HG02623 (cell line): ENCODE measurements at regions not wholly inside any gene's neighbourhood (a gene's known extent, or its start where the extent isn't known, plus 50 kb on each side); places are given as distances from the start of the nearest gene placed in this dataset.
"Not testable (repeated sequence)": the region's sequence is repeated elsewhere in the genome, so short reads cannot be mapped to it uniquely, and the experiment has no call there.

Source experiments
- ATAC-seq: cut with Tn5 transposase; IDR thresholded peaks from one replicate; pipeline ENCODE4 v1.9.1; 2021; ENCODE audit warnings: moderate library complexity; ENCODE audit not compliant: unreplicated experiment

DNA sequence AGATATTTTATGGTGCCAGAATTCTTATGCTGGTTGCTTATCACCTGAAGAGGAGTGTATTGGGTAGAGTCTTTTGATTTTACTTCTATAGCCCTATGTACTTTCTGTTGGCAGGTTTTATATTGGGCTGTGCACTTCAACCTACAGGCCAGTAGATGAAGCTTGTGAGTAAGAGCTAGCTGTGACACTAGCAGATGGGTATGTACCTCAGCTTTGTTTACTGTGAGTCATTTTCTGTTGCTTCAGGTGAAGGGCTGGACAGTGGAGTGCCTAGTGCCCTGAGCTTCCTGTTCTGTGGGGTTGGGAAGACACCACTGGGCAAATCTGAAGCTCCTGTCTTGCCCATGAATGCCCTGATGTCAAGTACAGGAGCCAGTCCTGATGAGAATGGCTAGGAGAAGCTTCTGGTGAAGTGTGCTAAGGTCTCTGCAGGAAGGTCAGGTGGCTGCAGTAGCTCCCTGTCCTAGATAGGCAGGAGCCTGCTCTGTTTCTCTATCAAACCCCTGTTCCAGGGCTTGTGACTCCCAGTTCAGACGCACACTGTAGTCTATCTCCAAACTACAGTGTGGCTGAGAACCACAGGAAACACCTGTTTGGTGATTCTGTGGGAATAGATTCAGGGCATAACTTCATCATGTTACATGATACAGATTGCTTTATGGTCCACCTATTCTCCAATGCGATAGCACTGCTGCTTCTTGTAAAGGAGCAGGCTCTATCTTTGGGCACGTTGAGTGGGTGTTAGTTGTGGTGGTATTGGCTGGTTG is 755.7 kb downstream of the KCNA4 start:
- ATAC-seq: no peak

DNA sequence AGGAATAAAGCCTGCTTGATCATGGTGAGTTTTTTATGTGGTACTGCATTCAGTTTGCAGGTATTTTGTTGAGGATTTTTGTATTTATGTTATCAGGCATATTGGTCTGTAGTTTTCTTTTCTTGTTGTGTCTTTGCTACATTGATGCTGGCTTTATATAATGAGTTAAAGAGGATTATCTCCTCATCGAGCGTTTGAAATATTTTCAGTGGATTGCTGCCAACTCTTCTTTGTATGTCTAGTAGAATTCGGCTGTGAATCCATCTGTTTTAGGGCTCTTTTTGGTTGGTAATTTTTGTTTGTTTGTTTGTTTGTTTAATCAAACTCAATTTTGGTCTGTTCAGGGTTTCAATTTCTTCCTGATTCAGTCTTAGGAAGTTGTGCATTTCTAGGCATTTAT is 758.4 kb downstream of the KCNA4 start:
- no peak for ATAC-seq

DNA sequence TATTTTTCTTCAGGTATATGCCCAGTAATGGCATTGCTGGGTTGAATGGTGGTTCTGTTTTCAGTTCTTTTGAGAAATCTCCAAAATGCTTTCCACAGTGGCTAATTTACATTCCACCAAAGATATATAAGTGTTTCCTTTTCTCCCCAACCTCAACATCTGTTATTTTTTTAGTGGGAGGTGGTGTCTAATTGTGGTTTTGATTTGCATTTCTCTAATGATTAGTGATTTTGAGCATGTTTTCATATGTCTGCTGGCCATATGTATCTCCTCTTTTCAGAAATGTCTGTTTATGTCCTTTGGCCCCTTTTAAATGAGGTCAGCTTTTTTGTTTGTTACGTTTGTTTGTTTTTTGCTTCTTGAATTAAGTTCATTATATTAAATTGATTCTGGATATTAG is 760.2 kb downstream of the KCNA4 start:
- ATAC-seq: no peak

DNA sequence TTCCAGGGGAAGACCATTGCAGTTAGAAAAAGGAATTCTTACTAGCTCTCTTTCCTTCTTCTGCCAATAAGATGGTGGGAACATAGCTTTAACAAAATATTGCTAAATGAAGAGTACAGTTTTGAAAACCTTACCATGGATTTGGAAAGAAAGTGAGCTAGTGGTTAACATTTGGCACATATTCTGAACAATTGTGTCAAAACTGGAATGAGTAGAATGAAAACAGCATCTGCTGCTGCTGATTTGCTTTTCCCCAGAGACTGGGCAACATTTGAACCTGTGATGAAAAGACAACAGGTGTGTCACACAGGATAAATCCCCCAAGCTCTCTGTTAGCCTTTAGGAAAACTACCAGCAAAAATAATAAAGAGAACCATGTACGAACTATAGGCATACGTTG is 761.4 kb downstream of the KCNA4 start:
- no peak for ATAC-seq

DNA sequence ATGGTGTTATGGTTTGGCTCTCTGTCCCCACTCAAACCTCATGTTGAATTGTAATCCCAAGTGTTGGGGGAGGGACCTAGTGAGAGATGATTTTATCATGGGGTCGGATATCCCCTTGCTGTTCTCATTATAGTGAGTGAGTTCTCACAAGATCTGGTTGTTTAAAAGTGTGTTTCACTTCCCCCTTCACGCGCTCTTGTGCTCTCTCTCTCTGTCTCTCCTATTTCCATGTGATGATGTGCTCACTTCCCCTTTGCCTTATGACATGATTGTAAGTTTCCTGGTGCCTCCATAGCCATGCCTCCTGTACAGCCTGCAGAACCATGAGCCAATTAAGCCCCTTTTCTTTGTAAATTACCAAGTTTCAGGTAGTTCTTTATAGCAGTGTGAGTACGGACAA is 765.1 kb downstream of the KCNA4 start:
- ATAC-seq: peak; percentile 70

DNA sequence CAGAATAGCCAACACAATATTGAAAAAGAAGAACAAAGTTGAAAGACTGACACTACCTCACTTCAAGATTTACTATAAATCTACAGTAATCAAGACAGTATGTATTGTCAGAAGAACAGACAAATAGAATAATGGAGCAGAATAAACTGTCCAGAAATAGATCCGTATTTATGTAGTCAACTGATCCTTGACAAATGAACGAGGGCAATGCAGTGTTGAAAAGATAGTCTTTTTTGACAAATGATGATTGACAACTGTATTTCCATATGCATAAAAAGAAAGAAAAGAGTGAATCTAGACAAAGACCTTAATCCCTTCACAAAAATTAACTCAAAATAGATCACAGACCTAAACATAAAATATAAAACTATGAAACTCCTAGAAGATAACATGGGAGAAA is 767.1 kb downstream of the KCNA4 start:
- no peak for ATAC-seq

DNA sequence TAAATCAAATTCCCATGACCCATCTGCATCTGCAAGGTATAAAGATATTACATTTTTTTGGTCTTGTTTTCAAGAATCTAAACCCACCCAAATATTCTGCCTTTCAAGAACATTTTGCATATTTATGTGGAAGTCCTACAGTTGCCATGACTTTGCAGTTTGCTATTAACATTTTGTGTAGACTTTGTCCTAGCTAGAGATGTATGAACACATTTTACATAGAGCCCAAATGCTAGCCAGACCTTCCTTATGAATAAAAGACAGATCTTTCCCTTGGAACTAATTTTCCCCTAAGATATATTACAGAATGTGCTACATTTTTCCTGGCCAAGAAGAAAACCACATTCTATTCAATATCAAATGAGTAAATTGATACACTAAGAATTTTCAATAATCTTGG is 772.5 kb downstream of the KCNA4 start:
- no peak for ATAC-seq

DNA sequence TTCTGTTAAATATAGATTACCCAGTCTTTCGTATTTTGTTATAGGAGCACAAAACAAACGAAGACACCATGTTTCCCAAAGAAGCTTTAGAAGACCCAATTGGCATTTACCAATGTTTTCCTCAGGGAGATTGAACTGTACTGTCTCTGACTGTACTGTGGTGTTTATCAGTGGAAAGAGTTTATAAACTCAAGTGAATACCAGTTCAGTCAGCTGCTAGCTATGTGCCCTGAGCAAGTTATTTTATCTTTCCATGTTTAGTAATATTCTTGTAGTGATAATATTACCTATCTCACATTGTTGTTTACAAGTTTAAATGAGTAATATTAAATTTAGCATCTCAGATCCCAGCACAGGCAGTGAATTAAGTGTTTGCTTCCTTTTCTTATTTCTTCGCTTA is 773.2 kb downstream of the KCNA4 start:
- ATAC-seq: no peak

DNA sequence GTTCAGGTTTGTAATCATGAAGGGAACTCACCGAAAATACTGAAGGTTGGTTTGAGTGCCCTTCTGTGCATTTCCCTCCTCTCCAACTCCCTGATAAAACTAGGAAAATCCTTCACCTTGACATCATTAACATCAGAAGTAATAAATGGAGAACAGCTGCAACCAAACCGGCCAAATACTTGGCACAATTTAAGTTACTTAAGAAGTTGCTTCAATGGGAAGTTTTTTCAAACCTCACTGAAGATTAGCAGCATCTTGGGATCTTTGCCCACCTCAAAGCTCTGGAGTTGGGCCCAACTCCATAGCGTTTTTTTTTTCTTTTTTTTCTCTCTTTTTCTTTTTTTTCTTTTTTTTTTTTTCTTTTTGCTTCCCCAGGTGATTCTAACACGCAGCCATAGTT is 784.8 kb downstream of the KCNA4 start:
- no peak for ATAC-seq

DNA sequence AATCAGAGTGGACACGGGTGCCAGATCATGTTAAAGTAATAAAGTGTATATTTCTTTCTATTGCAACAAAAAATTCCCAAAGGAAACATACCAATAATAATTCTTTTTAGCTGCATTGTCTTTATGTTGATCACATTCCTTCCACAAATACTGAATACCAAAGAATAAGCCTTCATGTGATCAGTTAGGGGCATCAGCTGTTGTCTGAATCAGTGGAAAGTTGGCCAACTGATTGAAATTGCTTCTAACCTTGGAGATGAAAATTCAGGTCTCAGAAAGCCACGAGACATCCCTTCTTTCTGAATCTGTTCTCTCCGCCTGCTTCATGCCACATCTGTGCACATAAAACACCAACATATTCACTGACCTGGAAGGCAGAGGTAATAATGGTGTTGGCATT is 785.2 kb downstream of the KCNA4 start:
- ATAC-seq: no peak

DNA sequence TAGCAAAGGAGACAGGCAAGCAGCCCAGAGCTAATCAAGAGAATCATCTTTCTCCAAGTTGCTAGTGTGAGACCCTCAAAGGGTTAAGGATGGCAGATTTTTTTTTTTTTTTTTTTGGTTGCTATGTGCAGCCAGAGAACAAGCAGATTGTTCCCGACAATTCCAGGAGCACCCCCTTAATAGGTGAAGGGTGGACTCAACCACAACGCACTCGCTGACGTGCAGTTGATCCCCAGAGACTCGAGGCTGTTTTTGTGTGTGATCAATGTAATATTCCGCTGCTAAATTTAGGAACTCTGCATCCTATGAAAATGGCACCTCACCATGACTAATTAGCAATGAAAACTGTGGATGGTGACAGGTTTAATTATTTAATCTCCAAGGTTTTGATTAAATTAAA is 789.0 kb downstream of the KCNA4 start:
- no peak for ATAC-seq

DNA sequence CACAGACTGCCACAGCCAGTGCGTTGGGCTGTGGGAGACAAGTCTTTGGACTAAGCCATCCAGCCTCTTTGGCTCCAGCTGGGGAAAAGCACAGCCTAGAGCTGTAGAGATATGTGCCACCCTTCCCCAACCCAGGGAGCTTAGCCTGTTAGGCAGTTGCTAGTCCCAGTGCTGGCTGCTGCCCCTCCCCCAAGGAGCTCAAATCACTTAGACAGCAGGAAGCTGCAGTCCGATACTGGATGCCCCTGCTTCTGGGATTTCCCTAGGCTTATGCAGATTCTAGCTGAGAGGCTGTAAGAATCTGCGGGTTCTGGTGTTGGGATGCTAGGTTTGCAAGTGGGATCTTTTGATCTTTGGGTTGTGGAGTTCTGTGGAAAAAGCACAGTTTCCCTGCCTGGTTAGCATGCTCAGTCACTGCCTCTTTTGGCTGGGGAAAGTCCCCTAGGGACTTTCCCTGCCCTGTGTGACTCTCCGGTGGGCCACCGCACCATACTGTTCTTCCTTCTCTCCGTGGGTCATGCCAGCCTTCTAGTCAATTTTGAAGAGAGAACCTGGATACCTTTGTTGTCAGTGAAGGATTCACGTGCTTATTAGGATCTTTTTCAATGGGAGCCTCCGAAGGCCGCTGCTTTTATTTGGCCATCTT is 792.0 kb downstream of the KCNA4 start:
- ATAC-seq: no peak

DNA sequence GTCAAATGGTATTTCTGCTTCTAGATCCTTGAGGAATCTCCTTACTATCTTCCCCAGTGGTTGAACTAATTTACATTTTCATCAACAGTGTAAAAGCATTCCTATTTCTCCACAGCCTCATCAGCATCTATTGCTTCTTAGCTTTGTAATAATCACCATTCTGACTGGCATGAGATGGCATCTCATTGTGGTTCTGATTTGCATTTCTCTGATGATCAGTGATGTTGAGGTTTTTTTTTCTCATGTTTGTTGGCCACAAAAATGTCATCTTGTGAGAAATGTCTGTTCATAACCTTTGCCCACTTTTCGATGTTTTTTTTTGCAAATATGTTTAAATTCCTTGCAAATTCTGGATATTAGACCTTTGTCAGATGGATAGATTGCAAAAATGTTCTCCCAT is 797.3 kb downstream of the KCNA4 start:
- ATAC-seq: not testable (repeated sequence)

DNA sequence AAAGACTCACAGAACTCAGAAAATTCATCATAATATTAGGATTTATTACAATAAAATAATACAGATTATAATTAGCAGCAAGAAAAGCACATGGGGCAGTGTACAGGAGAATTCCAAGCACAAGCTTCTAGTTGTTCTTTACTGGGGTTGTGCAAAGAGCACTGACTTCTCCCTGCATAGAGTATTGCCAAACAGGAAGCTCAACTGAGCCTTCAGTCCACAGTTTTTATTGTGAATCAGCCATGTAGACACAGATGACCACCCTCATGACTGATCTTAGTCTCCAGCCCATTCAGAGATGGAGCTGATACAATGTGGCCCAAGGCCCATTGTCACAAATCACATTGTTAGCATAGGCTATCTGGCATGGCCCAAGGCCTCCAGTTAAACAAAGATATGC is 798.9 kb downstream of the KCNA4 start:
- no peak for ATAC-seq

DNA sequence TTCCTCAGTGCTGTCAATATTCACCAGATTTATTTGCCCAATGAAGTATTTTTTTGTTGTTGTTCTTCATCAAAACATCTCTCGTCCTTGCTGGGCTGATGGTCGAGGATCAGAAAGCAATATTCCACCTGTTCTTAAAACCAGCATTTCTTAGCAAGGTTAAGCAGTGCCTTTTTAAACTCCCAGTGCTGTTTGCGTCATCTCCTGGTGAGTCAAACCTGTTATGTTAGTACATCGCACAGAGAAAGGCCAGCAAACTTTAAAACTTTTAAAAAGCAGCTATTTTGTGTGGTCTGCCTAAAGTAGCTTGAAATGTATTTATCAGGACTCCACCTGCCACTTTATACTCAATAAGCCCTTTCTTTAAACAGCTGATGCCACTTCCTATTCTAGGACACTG is 802.0 kb downstream of the KCNA4 start:
- ATAC-seq: no peak

DNA sequence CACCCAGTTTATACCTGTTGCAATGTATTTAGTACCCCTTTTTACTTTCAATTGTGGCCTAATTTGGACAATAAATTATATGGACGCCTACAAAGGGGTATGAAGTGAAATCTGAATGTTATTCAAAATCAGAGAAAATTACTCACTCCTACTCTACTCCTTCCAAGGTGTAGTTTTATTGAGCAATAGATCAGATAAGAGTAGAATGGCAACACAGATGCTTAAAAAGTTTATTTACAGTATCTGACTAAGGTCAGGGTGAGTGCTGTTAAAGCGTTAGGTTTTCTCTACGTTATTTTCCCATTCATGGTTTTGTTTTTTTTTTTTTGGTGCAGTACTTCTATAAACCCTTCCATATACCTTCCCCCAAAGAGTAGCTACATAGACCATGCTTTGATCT is 805.6 kb downstream of the KCNA4 start:
- no peak for ATAC-seq

DNA sequence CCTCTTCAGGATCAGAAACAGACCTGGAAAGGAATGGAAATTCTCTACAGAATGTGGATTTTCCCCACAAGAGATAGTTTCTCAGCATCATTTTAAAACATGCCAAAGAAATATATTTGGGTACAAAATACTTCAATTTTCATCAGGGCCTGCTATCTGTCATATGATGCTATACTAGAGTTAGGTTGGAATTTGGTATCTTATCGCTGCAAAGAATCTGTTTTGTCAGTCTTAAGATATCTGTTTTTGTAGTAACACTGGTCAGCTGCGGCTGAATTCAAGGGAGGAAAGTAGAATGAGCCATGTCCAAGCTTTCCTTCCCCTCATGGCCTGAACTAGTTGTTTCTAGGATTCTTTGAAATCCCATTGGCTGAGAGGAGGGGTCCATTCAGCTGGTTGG is 806.4 kb downstream of the KCNA4 start:
- no peak for ATAC-seq

DNA sequence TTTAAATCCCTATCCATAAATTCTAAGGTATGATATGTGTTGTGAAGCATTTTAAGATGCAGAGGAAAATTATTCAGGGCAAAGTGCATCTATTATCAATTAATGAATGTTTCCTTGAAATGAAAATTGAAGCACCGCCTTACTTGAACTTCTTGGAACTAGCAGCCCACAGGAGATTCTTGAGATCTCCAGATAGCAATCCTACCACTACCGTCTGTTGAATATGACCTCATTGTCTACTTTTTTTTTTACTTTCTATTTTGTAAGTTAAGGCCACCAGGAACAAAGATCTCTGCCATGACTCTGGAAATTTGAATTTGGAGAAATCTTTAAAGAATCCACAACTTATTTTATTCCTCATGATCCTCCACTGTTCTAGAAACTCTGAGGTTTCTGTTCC is 808.7 kb downstream of the KCNA4 start:
- no peak for ATAC-seq

DNA sequence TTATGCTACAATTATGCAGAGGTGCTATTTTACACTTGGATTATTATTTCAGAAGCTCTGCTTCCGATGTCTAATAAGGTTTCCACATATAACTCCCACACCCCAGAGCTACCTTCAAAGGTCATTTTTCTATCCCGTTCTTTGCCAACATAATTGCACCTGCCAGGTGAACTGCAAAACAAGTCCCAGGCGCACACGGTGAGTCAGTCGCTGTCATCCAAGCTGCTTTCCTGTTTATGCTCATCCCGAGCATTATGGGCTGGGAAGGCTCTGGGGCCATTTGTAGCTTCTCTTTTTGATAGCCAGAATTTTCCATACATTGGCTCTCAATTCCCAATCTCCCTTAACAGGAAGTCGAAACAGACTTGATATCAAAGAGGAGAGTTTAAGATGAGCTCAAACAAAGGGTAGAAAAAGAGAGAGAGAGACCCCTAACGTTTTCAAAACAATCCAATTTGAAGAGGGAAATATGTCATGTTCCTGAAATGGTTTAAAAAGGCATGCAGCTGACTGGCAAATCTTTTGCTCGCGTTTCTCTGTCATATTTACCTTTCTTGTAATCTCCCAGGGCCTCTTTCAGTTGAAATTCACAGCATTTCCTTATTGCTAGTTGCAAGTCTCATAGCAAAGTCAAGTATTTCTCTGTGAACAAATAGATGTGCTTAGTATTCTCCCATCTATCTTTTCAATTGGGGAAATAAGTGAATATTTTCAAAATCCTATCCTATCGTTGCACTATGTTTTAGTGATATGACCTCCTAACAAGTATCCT is 815.9 kb downstream of the KCNA4 start:
- no peak for ATAC-seq

DNA sequence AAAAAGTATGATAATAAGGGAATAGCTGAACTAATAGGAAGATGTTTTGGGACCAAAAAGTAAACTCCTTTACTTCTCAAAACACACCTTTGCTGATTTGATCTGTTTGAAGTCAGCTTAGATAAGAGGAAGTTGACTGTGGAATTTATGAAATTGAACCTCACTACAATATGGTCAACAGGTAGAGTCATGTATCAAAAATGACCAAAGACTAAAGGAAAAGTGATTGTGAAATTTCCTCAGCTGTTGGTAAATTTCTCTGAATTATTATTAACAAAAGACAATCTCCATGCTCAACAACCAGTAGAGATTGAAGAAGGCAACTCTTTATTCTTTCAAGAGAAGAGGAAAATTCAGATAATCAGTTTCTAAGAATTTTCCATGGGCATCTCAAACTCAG is 826.5 kb downstream of the KCNA4 start:
- ATAC-seq: no peak

DNA sequence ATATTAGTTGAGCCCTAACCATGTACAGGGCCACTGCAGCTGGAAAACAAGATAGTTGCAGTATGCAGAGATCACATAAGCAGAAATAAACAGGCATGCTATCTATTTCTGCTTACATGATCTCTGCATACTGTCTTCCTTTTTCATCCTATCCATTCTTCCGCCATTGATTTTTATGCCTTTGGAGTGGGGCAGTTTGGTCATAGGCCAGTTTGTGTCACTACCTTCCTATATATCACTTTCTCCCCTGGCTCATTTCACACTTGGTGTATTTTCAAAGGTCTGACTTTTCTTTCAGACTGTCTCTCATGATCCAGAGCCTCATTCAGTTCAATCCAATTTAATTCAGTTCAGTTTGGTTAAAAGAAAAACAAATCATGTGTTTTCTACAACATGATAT is 829.6 kb downstream of the KCNA4 start:
- ATAC-seq: no peak
